PC-3 (cell line): ENCODE measurements at regions not wholly inside any gene's neighbourhood (a gene's known extent, or its start where the extent isn't known, plus 50 kb on each side); places are given as distances from the start of the nearest gene placed in this dataset.

Source experiments
- CTCF ChIP-seq: fragments of 300-600 bp; sonication (generic); conservative IDR thresholded peaks from 2 replicates; pipeline ENCODE4 v1.5.1; 2017; ENCODE audit warnings: antibody characterized with exemption, low read depth, mild to moderate bottlenecking, low read length
- EZH2 ChIP-seq: fragments of 300-600 bp; sonication (generic); IDR thresholded peaks from one replicate; pipeline ENCODE4 v1.6.1; 2017; ENCODE audit warnings: antibody characterized with exemption, mild to moderate bottlenecking, low read length; ENCODE audit not compliant: unreplicated experiment
- EZH2phosphoT487 ChIP-seq: fragments of 300-600 bp; sonication (generic); IDR thresholded peaks from 2 replicates; pipeline ENCODE4 v1.6.1; 2018; ENCODE audit warnings: mild to moderate bottlenecking, antibody characterized with exemption, low read length, borderline replicate concordance

GRCh38 chr7:119228482-119228881, 1004.0 kb downstream of the ANKRD7 start:
- TF ChIP-seq CTCF (no peak), EZH2 (no peak), EZH2phosphoT487 (no peak)
